Lung (tissue), 11 donors: ENCODE measurements at regions not wholly inside any gene's neighbourhood (a gene's known extent, or its start where the extent isn't known, plus 50 kb on each side); places are given as distances from the start of the nearest gene placed in this dataset.

Source experiments
- ATAC-seq: fragments of 200-7000 bp; cut with Tn5 transposase; one replicate; pipeline ENCODE4 v1.9.1; 2020; ENCODE audit warnings: moderate number of reproducible peaks; ENCODE audit not compliant: insufficient read depth, low FRiP score
- DNase-seq, 3 donors: peaks; one replicate each; pipeline ENCODE4 v3.0.0-alpha.2; 2013 to 2017
- H3K27ac ChIP-seq, 2 donors: one replicate each; pipeline ENCODE4 v1.5.1; 2013; ENCODE audit warnings: mild to moderate bottlenecking in 2 of 2, moderate library complexity in 2 of 2, control low read depth in 1 of 2, inconsistent platforms in 1 of 2, low read depth in 1 of 2, low read length in 1 of 2
- H3K27me3 ChIP-seq, 3 donors: one replicate each; pipeline ENCODE4 v1.5.1; 2013; ENCODE audit warnings: low read length in 2 of 3; ENCODE audit not compliant: control insufficient read depth in 3 of 3, insufficient read depth in 3 of 3
- H3K36me3 ChIP-seq, 4 donors: one replicate each; pipeline ENCODE4 v1.5.1; 2013; ENCODE audit warnings: low read length in 4 of 4, mild to moderate bottlenecking in 1 of 4, moderate library complexity in 1 of 4; ENCODE audit not compliant: control insufficient read depth in 4 of 4, insufficient read depth in 4 of 4
- H3K4me1 ChIP-seq, 5 donors: one replicate each; pipeline ENCODE4 v1.5.1; 2013; ENCODE audit warnings: low read length in 5 of 5, mild to moderate bottlenecking in 2 of 5, moderate library complexity in 1 of 5; ENCODE audit not compliant: control insufficient read depth in 5 of 5, insufficient read depth in 5 of 5
- H3K4me3 ChIP-seq: one replicate; pipeline ENCODE4 v1.5.1; 2013; ENCODE audit warnings: mild to moderate bottlenecking, control low read depth, moderate library complexity
- H3K9ac ChIP-seq, 2 donors: one replicate each; pipeline ENCODE4 v1.5.1; 2013; ENCODE audit warnings: low read length in 2 of 2, control low read depth in 1 of 2; ENCODE audit not compliant: insufficient read depth in 1 of 2
- H3K9me3 ChIP-seq, 4 donors: one replicate each; pipeline ENCODE4 v1.5.1; 2013; ENCODE audit warnings: low read length in 3 of 4, mild to moderate bottlenecking in 1 of 4, moderate library complexity in 1 of 4; ENCODE audit not compliant: control insufficient read depth in 4 of 4, insufficient read depth in 3 of 4
- WGBS, 2 donors: extraction: QIAGEN DNeasy Blood & Tissue Kit; methylation state at CpG; one replicate each; pipeline ENCODE4 v1.1.7; 2013; 5-methylcytosine and 5-hydroxymethylcytosine counted together
- TF ChIP-seq, protein P1 (sequence below): IDR thresholded peaks from 2 replicates; pipeline ENCODE4 v1.5.1; 2012; ENCODE audit warnings: mild to moderate bottlenecking; ENCODE audit errors: control extremely low read depth, extremely low read depth
- donor health status: control.
- donor health status: control.
- donor health status: Bipolar disorder and iron deficiency.
- donor health status: healthy.
- donor health status: DM: yes; HTN: yes; CAD: no.

DNA sequence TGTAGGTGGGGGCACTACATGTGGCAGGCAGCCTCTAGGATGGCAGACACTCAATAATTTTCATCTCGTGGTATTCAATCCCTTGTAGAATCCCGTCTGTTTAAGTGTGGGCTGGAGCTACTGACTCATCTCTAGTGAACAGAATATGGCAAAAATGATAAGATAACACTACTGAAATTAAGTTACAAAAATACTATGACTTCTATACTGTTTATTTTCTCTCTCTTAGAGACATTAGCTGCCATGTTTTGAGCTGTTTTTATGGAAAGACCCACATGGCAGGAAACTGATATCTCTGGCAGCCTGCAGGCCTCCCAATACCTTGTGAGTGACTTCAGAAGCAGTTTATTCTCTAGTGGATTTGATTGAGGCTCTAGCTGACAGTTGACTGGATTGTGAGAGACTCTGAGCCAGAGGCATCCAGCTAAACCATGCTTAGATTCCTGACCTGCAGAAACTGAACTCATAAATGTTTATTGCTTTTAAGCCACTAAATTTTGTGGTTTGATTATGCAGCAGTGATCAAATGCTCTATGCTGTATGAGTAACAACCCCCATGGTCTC lies 298.8 kb upstream of the CTSO start:
- H3K4me1 ChIP-seq = no peaks in the 10 kb centered on the region
- DNase-seq = no peak
- H3K4me3 ChIP-seq = no peak overlapping the region

DNA sequence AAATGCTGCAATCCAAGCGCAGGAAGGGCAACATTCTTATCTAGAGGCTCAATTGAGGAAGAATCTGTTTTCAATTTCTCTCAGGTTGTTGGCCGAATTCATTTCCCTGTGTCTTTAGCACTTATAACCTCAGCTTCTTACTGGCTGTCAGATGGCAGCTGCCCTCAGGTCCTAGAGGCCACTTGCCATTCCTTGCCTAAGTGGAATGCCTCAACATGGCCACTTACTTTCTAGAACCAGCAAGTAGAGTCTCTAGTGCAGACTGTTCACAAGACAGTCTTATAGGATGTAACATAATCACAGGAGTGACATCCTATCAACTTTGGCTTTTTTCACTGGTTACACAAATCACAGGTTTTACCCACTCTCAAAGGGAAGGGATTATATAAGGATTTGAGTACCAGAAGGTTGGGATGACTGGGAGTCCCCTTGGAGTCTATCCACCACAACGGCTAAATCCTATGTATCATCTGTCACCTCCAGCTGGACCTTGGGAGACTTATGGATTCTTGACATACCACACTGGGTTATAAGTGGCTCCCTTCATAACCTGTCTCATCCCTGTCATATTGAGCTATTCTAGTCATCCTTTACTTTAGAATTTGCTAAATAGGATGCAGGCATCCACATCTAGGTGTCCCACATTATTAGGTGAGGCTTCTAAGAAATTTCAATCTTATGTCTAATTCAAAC lies 297.9 kb upstream of the CTSO start:
- no peak overlapping the region for H3K27ac ChIP-seq
- H3K4me3 ChIP-seq = no peak overlapping the region
- no peak overlapping the region for H3K9ac ChIP-seq
- no peaks in the 10 kb centered on the region for H3K9me3 ChIP-seq
- H3K27me3 ChIP-seq = no peaks in the 10 kb centered on the region
- H3K4me1 ChIP-seq = no peaks in the 10 kb centered on the region
- no peaks in the 10 kb centered on the region for H3K36me3 ChIP-seq
- WGBS, 2 donors = 64 to 83% methylated on average over 3 of the region's 3 CpGs
- ATAC-seq = no peak
- DNase-seq = no peak
- TF ChIP-seq, protein P1, sequence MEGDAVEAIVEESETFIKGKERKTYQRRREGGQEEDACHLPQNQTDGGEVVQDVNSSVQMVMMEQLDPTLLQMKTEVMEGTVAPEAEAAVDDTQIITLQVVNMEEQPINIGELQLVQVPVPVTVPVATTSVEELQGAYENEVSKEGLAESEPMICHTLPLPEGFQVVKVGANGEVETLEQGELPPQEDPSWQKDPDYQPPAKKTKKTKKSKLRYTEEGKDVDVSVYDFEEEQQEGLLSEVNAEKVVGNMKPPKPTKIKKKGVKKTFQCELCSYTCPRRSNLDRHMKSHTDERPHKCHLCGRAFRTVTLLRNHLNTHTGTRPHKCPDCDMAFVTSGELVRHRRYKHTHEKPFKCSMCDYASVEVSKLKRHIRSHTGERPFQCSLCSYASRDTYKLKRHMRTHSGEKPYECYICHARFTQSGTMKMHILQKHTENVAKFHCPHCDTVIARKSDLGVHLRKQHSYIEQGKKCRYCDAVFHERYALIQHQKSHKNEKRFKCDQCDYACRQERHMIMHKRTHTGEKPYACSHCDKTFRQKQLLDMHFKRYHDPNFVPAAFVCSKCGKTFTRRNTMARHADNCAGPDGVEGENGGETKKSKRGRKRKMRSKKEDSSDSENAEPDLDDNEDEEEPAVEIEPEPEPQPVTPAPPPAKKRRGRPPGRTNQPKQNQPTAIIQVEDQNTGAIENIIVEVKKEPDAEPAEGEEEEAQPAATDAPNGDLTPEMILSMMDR = no peak

More for the DNA sequence above, 298.8 kb upstream of the CTSO start:
- ATAC-seq = no peak
- H3K9ac ChIP-seq = no peak overlapping the region
- no peak overlapping the region for H3K27ac ChIP-seq
- no peaks in the 10 kb centered on the region for H3K36me3 ChIP-seq
- 59 to 80% methylated on average over 2 of the region's 2 CpGs for WGBS, 2 donors
- TF ChIP-seq, protein P1 = no peak
- no peaks in the 10 kb centered on the region for H3K27me3 ChIP-seq
- H3K9me3 ChIP-seq = no peaks in the 10 kb centered on the region

DNA sequence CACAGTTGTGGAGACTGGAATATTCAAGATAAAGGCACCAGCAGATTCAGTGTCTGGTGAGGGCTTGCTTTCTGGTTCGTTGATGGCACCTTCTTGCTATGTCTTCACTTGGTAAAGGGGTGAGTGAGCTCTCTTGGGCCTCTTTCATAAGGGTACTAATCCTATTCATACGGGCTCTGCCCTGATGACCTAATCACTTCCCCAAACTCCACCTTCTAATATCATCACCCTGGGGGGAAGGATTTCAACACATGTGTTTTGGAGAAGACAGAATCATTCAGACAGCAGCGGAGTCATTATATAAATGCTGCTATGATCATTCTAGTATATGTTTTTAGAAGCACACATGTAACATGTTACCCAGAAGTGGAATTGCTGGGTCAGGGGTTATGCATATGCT lies 295.3 kb upstream of the CTSO start:
- Histone ChIP-seq H3K9ac (no peak overlapping the region), H3K27me3 (no peaks in the 10 kb centered on the region), H3K36me3 (no peaks in the 10 kb centered on the region), H3K4me1 (no peaks in the 10 kb centered on the region), H3K4me3 (no peak overlapping the region), H3K27ac (no peak overlapping the region), H3K9me3 (no peaks in the 10 kb centered on the region)
- TF ChIP-seq, protein P1 = no peak
- ATAC-seq = no peak
- no peak for DNase-seq
- WGBS, 2 donors = 68 to 74% methylated on average over 3 of the region's 3 CpGs
